Neural progenitor cell (in vitro differentiated cells): ENCODE measurements at regions not wholly inside any gene's neighbourhood (a gene's known extent, or its start where the extent isn't known, plus 50 kb on each side); places are given as distances from the start of the nearest gene placed in this dataset.

ENCODE experiments used
- CTCF ChIP-seq: fragments of 200-600 bp; sonication (generic); IDR thresholded peaks from 2 replicates; pipeline ENCODE4 v1.5.1; 2017; ENCODE audit warnings: antibody characterized with exemption, mild to moderate bottlenecking
- EZH2 ChIP-seq: fragments of 200-600 bp; sonication (generic); IDR thresholded peaks from 2 replicates; pipeline ENCODE4 v1.6.1; 2017; ENCODE audit warnings: antibody characterized with exemption, mild to moderate bottlenecking, moderate library complexity
- EZH2phosphoT487 ChIP-seq: fragments of 200-600 bp; sonication (generic); IDR thresholded peaks from 2 replicates; pipeline ENCODE4 v1.6.1; 2017; ENCODE audit warnings: antibody characterized with exemption

- TF ChIP-seq CTCF (no peak), EZH2phosphoT487 (no peak), EZH2 (no peak)
These were observed 217.2 kb downstream of the ARL4C start for GRCh38 chr2:234279637-234280036.
